LNCaP clone FGC (cell line): ENCODE measurements at regions not wholly inside any gene's neighbourhood (a gene's known extent, or its start where the extent isn't known, plus 50 kb on each side); places are given as distances from the start of the nearest gene placed in this dataset.
A peak's percentile ranks its signal among the peaks of the same experiment; 100 is the strongest.

Source experiments
- DNase-seq: peaks from one replicate; pipeline ENCODE4 v3.0.0-alpha.2; 2011; ENCODE audit warnings: low read depth
- H3K4me3 ChIP-seq: 2 replicates; pipeline ENCODE4 v1.5.1; 2011; ENCODE audit warnings: mild to moderate bottlenecking, low read depth, low read length, control low read depth
- CTCF ChIP-seq: IDR thresholded peaks from 2 replicates; pipeline ENCODE4 v1.5.1; 2012; ENCODE audit warnings: mild to moderate bottlenecking; ENCODE audit not compliant: control insufficient read depth, insufficient read depth; ENCODE audit errors: extremely low read depth

- no peak for DNase-seq
- no peak for TF ChIP-seq CTCF
- no peak overlapping the region for H3K4me3 ChIP-seq
Measured at GRCh38 chr7:81549484-81550016, 220.3 kb downstream of the HGF start.

- H3K4me3 ChIP-seq: no peak overlapping the region
- DNase-seq: no peak
- TF ChIP-seq CTCF: no peak
Measured at GRCh38 chr7:81534996-81535395, 234.9 kb downstream of the HGF start.

GRCh38 chr7:81534446-81534845 lies 235.4 kb downstream of the HGF start:
- no peak for DNase-seq
- no peak for TF ChIP-seq CTCF
- no peak overlapping the region for H3K4me3 ChIP-seq

GRCh38 chr7:81533931-81534330 lies 235.9 kb downstream of the HGF start:
- no peak for TF ChIP-seq CTCF
- H3K4me3 ChIP-seq: no peak overlapping the region
- DNase-seq: no peak

- no peak for DNase-seq
- no peak for TF ChIP-seq CTCF
Measured at GRCh38 chr7:81533426-81533825, 236.4 kb downstream of the HGF start.

GRCh38 chr7:81529785-81530184 lies 240.1 kb downstream of the HGF start:
- H3K4me3 ChIP-seq: no peak overlapping the region
- no peak for TF ChIP-seq CTCF
- DNase-seq: no peak

More at GRCh38 chr7:81533426-81533825, 236.4 kb downstream of the HGF start:
- no peak overlapping the region for H3K4me3 ChIP-seq

- no peak for DNase-seq
- TF ChIP-seq CTCF: peak; percentile 33
- H3K4me3 ChIP-seq: no peak overlapping the region
Measured at GRCh38 chr7:81527651-81528050, 242.2 kb downstream of the HGF start.
